MM.1S (cell line): ENCODE measurements at regions not wholly inside any gene's neighbourhood (a gene's known extent, or its start where the extent isn't known, plus 50 kb on each side); places are given as distances from the start of the nearest gene placed in this dataset.

Experiments
- EZH2phosphoT487 ChIP-seq: fragments of 300-600 bp; sonication (generic); IDR thresholded peaks from 2 replicates; pipeline ENCODE4 v1.6.1; 2018; ENCODE audit warnings: antibody characterized with exemption, low read length
- TF ChIP-seq, protein P1 (sequence below): fragments of 300-600 bp; sonication (generic); IDR thresholded peaks from 2 replicates; pipeline ENCODE4 v1.5.1; 2016; ENCODE audit warnings: antibody characterized with exemption, low read length, mixed read lengths

DNA sequence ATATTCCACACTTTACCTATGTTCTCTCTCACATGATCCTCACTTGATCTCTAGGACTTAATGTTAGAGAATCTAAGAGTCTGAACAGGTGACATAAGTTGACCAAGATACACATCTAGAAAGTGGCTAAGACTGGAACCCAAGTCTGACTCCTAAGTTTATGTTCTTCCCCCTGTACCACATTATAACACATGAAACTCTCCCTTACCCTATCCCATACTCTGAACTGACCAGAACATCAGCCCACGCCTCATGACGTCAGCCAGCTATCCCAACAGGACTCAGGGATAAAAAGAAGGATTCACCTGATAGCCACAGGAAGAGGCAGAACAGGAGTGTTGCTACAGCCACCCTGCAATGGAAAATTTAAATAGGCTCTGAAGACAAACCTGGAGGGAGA is 392.2 kb downstream of the ZEB2 start:
- TF ChIP-seq, protein P1, sequence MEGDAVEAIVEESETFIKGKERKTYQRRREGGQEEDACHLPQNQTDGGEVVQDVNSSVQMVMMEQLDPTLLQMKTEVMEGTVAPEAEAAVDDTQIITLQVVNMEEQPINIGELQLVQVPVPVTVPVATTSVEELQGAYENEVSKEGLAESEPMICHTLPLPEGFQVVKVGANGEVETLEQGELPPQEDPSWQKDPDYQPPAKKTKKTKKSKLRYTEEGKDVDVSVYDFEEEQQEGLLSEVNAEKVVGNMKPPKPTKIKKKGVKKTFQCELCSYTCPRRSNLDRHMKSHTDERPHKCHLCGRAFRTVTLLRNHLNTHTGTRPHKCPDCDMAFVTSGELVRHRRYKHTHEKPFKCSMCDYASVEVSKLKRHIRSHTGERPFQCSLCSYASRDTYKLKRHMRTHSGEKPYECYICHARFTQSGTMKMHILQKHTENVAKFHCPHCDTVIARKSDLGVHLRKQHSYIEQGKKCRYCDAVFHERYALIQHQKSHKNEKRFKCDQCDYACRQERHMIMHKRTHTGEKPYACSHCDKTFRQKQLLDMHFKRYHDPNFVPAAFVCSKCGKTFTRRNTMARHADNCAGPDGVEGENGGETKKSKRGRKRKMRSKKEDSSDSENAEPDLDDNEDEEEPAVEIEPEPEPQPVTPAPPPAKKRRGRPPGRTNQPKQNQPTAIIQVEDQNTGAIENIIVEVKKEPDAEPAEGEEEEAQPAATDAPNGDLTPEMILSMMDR, result no peak
- TF ChIP-seq EZH2phosphoT487, result no peak
